Progenitor cell of endocrine pancreas (in vitro differentiated cells): ENCODE measurements at regions not wholly inside any gene's neighbourhood (a gene's known extent, or its start where the extent isn't known, plus 50 kb on each side); places are given as distances from the start of the nearest gene placed in this dataset.

Source experiments
- DNase-seq: peaks from one replicate; pipeline ENCODE4 v3.0.0; 2021; ENCODE audit warnings: low spot score; ENCODE audit not compliant: unreplicated experiment
- H3K27ac Mint-ChIP-seq: 2 replicates; pipeline ENCODE4 v1.8.0; 2021; ENCODE audit warnings: mild to moderate bottlenecking, moderate library complexity, mixed read lengths
- H3K27me3 Mint-ChIP-seq: 2 replicates; pipeline ENCODE4 v1.8.0; 2021; ENCODE audit warnings: mixed read lengths
- H3K36me3 Mint-ChIP-seq: 2 replicates; pipeline ENCODE4 v1.8.0; 2022; ENCODE audit warnings: mixed read lengths; ENCODE audit not compliant: insufficient read depth
- H3K4me1 Mint-ChIP-seq: 2 replicates; pipeline ENCODE4 v1.8.0; 2021; ENCODE audit warnings: low read depth, mixed read lengths
- H3K4me3 Mint-ChIP-seq: 2 replicates; pipeline ENCODE4 v1.8.0; 2021; ENCODE audit warnings: low read depth, mild to moderate bottlenecking, moderate library complexity, mixed read lengths
- H3K9me3 Mint-ChIP-seq: 2 replicates; pipeline ENCODE4 v1.8.0; 2021; ENCODE audit warnings: low read depth, mixed read lengths
- CTCF ChIP-seq: fragments of 200-600 bp; sonication (generic); IDR thresholded peaks from one replicate; pipeline ENCODE4 v1.5.0; 2021; ENCODE audit warnings: antibody characterized with exemption, mild to moderate bottlenecking; ENCODE audit not compliant: unreplicated experiment

- Mint-ChIP-seq H3K4me1 (no peaks in the 10 kb centered on the region), H3K9me3 (peaks cover 14% of the 10 kb centered on the region), H3K27ac (no peak overlapping the region), H3K27me3 (no peaks in the 10 kb centered on the region), H3K4me3 (no peak overlapping the region), H3K36me3 (no peaks in the 10 kb centered on the region)
- no peak for DNase-seq
- no peak for TF ChIP-seq CTCF
Observed at GRCh38 chr18:41311571-41312547, 643.2 kb upstream of the PIK3C3 start.

- Mint-ChIP-seq H3K36me3 (no peaks in the 10 kb centered on the region), H3K27ac (no peak overlapping the region), H3K9me3 (peaks cover 19% of the 10 kb centered on the region), H3K27me3 (no peaks in the 10 kb centered on the region), H3K4me3 (no peak overlapping the region), H3K4me1 (peaks cover 5% of the 10 kb centered on the region)
- no peak for TF ChIP-seq CTCF
- no peak for DNase-seq
Observed at GRCh38 chr18:41297740-41298139, 657.3 kb upstream of the PIK3C3 start.

- no peak for DNase-seq
- Mint-ChIP-seq H3K4me3 (no peak overlapping the region), H3K27me3 (no peaks in the 10 kb centered on the region), H3K27ac (no peak overlapping the region), H3K36me3 (no peaks in the 10 kb centered on the region), H3K4me1 (peaks cover 17% of the 10 kb centered on the region), H3K9me3 (no peaks in the 10 kb centered on the region)
- TF ChIP-seq CTCF = no peak
Observed at GRCh38 chr18:41269294-41269693, 685.7 kb upstream of the PIK3C3 start.

GRCh38 chr18:41268271-41268670, 686.8 kb upstream of the PIK3C3 start:
- H3K27me3 Mint-ChIP-seq = no peaks in the 10 kb centered on the region
- TF ChIP-seq CTCF = no peak
- no peaks in the 10 kb centered on the region for H3K36me3 Mint-ChIP-seq
- no peak for DNase-seq
- H3K9me3 Mint-ChIP-seq = no peaks in the 10 kb centered on the region
- no peak overlapping the region for H3K27ac Mint-ChIP-seq
- H3K4me3 Mint-ChIP-seq = no peak overlapping the region
- H3K4me1 Mint-ChIP-seq = peaks cover 17% of the 10 kb centered on the region

- no peaks in the 10 kb centered on the region for H3K27me3 Mint-ChIP-seq
- H3K36me3 Mint-ChIP-seq = no peaks in the 10 kb centered on the region
- TF ChIP-seq CTCF = no peak
- DNase-seq = no peak
- peaks cover 17% of the 10 kb centered on the region for H3K4me1 Mint-ChIP-seq
- no peak overlapping the region for H3K4me3 Mint-ChIP-seq
- no peak overlapping the region for H3K27ac Mint-ChIP-seq
- no peaks in the 10 kb centered on the region for H3K9me3 Mint-ChIP-seq
Observed at GRCh38 chr18:41266616-41267015, 688.4 kb upstream of the PIK3C3 start.
